ENCODE measurements at regions not wholly inside any gene's neighbourhood (a gene's known extent, or its start where the extent isn't known, plus 50 kb on each side); places are given as distances from the start of the nearest gene placed in this dataset.

GRCh38 chr5:117686926-117687325 is 1112.3 kb upstream of the SEMA6A start:
- TF ChIP-seq CTCF (IDR thresholded peaks at IDR 0.05) (no peak), POLR2AphosphoS5 (IDR thresholded peaks at IDR 0.05) (no peak), POLR2A (IDR thresholded peaks at IDR 0.05) (no peak)
